Uterus (tissue), 3 donors: ENCODE measurements at regions not wholly inside any gene's neighbourhood (a gene's known extent, or its start where the extent isn't known, plus 50 kb on each side); places are given as distances from the start of the nearest gene placed in this dataset.

ENCODE experiments used
- DNase-seq, 2 donors: peaks; one replicate each; pipeline ENCODE4 v3.0.0-alpha.2; 2019 to 2020
- H3K27ac ChIP-seq, 2 donors: fragments of 200-600 bp; sonication (generic); 1 replicate in 1 of 2; 2 replicates in 1 of 2; pipeline ENCODE4 v1.5.1; 2016 to 2018
- H3K27me3 ChIP-seq, 2 donors: fragments of 200-600 bp; sonication (generic); one replicate each; pipeline ENCODE4 v1.5.1; 2018 to 2019; ENCODE audit warnings: control low read depth in 1 of 2
- H3K36me3 ChIP-seq, 2 donors: fragments of 200-600 bp; sonication (generic); one replicate each; pipeline ENCODE4 v1.5.1; 2019; ENCODE audit warnings: control low read depth in 1 of 2
- H3K4me1 ChIP-seq, 2 donors: fragments of 200-600 bp; sonication (generic); one replicate each; pipeline ENCODE4 v1.5.1; 2018 to 2019; ENCODE audit warnings: control low read depth in 1 of 2
- H3K4me3 ChIP-seq, 2 donors: fragments of 200-600 bp; sonication (generic); 1 replicate in 1 of 2; 2 replicates in 1 of 2; pipeline ENCODE4 v1.5.1; 2018 to 2019; ENCODE audit warnings: mild to moderate bottlenecking in 1 of 2
- H3K9me3 ChIP-seq, 2 donors: fragments of 200-600 bp; sonication (generic); one replicate each; pipeline ENCODE4 v1.5.1; 2019; ENCODE audit warnings: control low read depth in 1 of 2
- CTCF ChIP-seq, 4 experiments: fragments of 200-600 bp in 2 of 4; fragments of 450-650 bp in 2 of 4; sonication (generic) in 2 of 4; IDR thresholded peaks; one replicate each; pipeline ENCODE4 v1.5.1; 2016 to 2019; ENCODE audit warnings: antibody characterized with exemption in 4 of 4, mild to moderate bottlenecking in 2 of 4, moderate library complexity in 1 of 4
- POLR2A ChIP-seq, 2 donors: fragments of 450-650 bp; IDR thresholded peaks; one replicate each; pipeline ENCODE4 v1.6.1; 2016; ENCODE audit warnings: antibody characterized with exemption in 2 of 2, mild to moderate bottlenecking in 1 of 2, moderate library complexity in 1 of 2
- intact Hi-C: fragments of 100-400 bp; cut with DNase I; formaldehyde crosslinking; loops from one replicate; pipeline ENCODE4 v1.15.1; 2023; ENCODE audit warnings: low total_unique reads
- donor health status: DM: yes; HTN: yes; CAD: no.

GRCh38 chr14:84273181-84273580 lies 1256.8 kb upstream of the FLRT2 start:
- H3K4me1 ChIP-seq = no peaks in the 10 kb centered on the region
- intact Hi-C loops = no loop called here
- TF ChIP-seq CTCF (IDR thresholded peaks at IDR 0.05) (no peak), POLR2A (IDR thresholded peaks at IDR 0.05) (no peak)
- no peaks in the 10 kb centered on the region for H3K27me3 ChIP-seq
- H3K27ac ChIP-seq = no peak overlapping the region
- no peaks in the 10 kb centered on the region for H3K36me3 ChIP-seq
- H3K4me3 ChIP-seq = no peak overlapping the region
- H3K9me3 ChIP-seq = no peaks in the 10 kb centered on the region
- DNase-seq = no peak

GRCh38 chr14:84282618-84283017 lies 1247.3 kb upstream of the FLRT2 start:
- no peaks in the 10 kb centered on the region for H3K27me3 ChIP-seq
- TF ChIP-seq CTCF (IDR thresholded peaks at IDR 0.05) (no peak), POLR2A (IDR thresholded peaks at IDR 0.05) (no peak)
- intact Hi-C loops = no loop called here

GRCh38 chr14:84288781-84289180 lies 1241.2 kb upstream of the FLRT2 start:
- H3K4me1 ChIP-seq = no peaks in the 10 kb centered on the region
- H3K36me3 ChIP-seq = no peaks in the 10 kb centered on the region
- H3K9me3 ChIP-seq = no peaks in the 10 kb centered on the region
- TF ChIP-seq POLR2A (IDR thresholded peaks at IDR 0.05) (no peak), CTCF (IDR thresholded peaks at IDR 0.05) (no peak)
- H3K4me3 ChIP-seq = no peak overlapping the region
- no peaks in the 10 kb centered on the region for H3K27me3 ChIP-seq
- no peak for DNase-seq
- no peak overlapping the region for H3K27ac ChIP-seq
- intact Hi-C loops = no loop called here

More at GRCh38 chr14:84282618-84283017, 1247.3 kb upstream of the FLRT2 start:
- DNase-seq = no peak
- Histone ChIP-seq H3K27ac (no peak overlapping the region), H3K36me3 (no peaks in the 10 kb centered on the region), H3K4me3 (no peak overlapping the region), H3K4me1 (no peaks in the 10 kb centered on the region), H3K9me3 (no peaks in the 10 kb centered on the region)

- Histone ChIP-seq H3K4me1 (no peaks in the 10 kb centered on the region), H3K4me3 (no peak overlapping the region), H3K36me3 (no peaks in the 10 kb centered on the region), H3K27ac (no peak overlapping the region), H3K27me3 (no peaks in the 10 kb centered on the region), H3K9me3 (no peaks in the 10 kb centered on the region)
- TF ChIP-seq POLR2A (IDR thresholded peaks at IDR 0.05) (no peak), CTCF (IDR thresholded peaks at IDR 0.05) (no peak)
- intact Hi-C loops = no loop called here
- DNase-seq = no peak
Observed at GRCh38 chr14:84298663-84299195, 1231.2 kb upstream of the FLRT2 start.

- H3K9me3 ChIP-seq = no peaks in the 10 kb centered on the region
Observed at GRCh38 chr14:84303140-84303539, 1226.8 kb upstream of the FLRT2 start.

More at GRCh38 chr14:84303140-84303539, 1226.8 kb upstream of the FLRT2 start:
- H3K27me3 ChIP-seq = no peaks in the 10 kb centered on the region
- TF ChIP-seq CTCF (IDR thresholded peaks at IDR 0.05) = no peak
- no peak for TF ChIP-seq POLR2A (IDR thresholded peaks at IDR 0.05)
- H3K27ac ChIP-seq = no peak overlapping the region
- no peak overlapping the region for H3K4me3 ChIP-seq
- no peaks in the 10 kb centered on the region for H3K36me3 ChIP-seq
- H3K4me1 ChIP-seq = no peaks in the 10 kb centered on the region
- no peak for DNase-seq
- intact Hi-C loops = no loop called here
